ENCODE measurements at regions not wholly inside any gene's neighbourhood (a gene's known extent, or its start where the extent isn't known, plus 50 kb on each side); places are given as distances from the start of the nearest gene placed in this dataset.

DNA sequence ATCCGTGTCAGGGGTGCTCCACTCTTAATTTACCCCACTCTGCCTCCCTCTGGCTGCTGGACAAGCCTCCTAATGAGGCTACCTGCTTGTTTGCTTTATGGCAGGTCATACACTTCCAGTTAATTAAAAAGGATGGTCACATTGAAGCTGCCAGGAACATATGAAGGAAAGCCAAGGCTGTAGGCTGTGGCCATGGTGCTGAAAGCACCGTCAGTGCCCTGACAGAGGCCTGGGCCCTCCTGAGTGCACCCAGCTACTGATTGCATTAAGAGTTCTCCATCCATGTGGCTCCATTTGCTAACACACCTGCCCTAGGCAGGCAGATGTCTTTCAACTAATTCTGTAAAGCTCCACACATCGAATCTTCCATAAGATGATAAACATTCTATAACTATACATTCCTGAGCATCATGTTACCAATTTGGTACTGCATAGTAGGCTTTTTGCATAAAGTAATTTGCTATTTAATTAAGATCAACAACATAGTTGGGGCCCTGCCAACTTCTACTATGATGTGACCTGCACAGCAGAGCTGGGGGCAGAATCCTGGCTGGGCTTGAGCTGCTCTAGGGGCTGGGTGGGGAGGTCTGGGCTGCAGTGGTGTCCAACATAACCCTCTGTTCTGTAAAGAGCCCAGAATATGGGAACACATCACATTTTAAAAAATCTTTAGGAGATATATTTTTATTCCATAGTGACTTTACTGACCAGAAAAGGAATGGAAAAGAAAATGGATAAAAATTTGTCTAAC, 224.8 kb downstream of the SIPA1L2 start:
- peaks cover 0 to 3% of the 10 kb centered on the region in 2 experiments for H3K36me3 ChIP-seq (ENCODE audit: control insufficient read depth in 2 of 2, extremely low read depth in 1 of 2, insufficient read depth in 2 of 2, low read length in 2 of 2)
- DNase-seq (ENCODE audit: low read depth, low spot score) = no peak
- H3K4me2 ChIP-seq (ENCODE audit: insufficient read depth, low read length) = no peak overlapping the region
- no peak overlapping the region for H3K9ac ChIP-seq (replicated peaks; ENCODE audit: extremely low read depth, insufficient read depth, low read length)
- TF ChIP-seq JUN (IDR thresholded peaks at IDR 0.05; ENCODE audit: borderline replicate concordance, insufficient read depth, insufficient read length, low read depth) = no peak
- no peak for TF ChIP-seq GATA2 (IDR thresholded peaks at IDR 0.05; ENCODE audit: insufficient read depth, insufficient read length, low read depth, low read length)
- TF ChIP-seq POLR2AphosphoS5 (IDR thresholded peaks at IDR 0.05; ENCODE audit: insufficient read depth, low read depth, low read length) = no peak
- no peak for TF ChIP-seq POLR2A (IDR thresholded peaks at IDR 0.05; ENCODE audit: low read depth, low read length)
- no peak for TF ChIP-seq MYC (IDR thresholded peaks at IDR 0.05; ENCODE audit: low read depth, low read length)
- TF ChIP-seq CTCF (IDR thresholded peaks at IDR 0.05; ENCODE audit: extremely low read depth in 1 of 2, insufficient read depth in 1 of 2, low read depth in 1 of 2, low read length in 2 of 2) = no peak
- TF ChIP-seq, protein P1, sequence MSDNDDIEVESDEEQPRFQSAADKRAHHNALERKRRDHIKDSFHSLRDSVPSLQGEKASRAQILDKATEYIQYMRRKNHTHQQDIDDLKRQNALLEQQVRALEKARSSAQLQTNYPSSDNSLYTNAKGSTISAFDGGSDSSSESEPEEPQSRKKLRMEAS (IDR thresholded peaks at IDR 0.05; ENCODE audit: insufficient read depth, insufficient read length) = no peak
- no peak for TF ChIP-seq EZH2 (IDR thresholded peaks at IDR 0.05; ENCODE audit: borderline replicate concordance, low read depth, low read length, severe bottlenecking)
- TF ChIP-seq FOS (IDR thresholded peaks at IDR 0.05; ENCODE audit: borderline replicate concordance, insufficient read depth, low read length) = no peak
- no TSS peak for BruUV-seq (replicated peaks)
- H2AFZ ChIP-seq (ENCODE audit: low read depth, low read length) = no peak overlapping the region
- H3K27ac ChIP-seq (ENCODE audit: insufficient read depth, low read depth, low read length) = no peak overlapping the region
- no peaks in the 10 kb centered on the region for H3K27me3 ChIP-seq (ENCODE audit: control insufficient read depth in 2 of 2, insufficient read depth in 2 of 2, low read length in 2 of 2)
- ChIA-PET POLR2A (no interaction called here), CTCF (no interaction called here)
- no peaks in the 10 kb centered on the region for H3K9me3 ChIP-seq (replicated peaks; ENCODE audit: control insufficient read depth, insufficient read depth, low read length)
- no peak for FAIRE-seq
- no peaks in the 10 kb centered on the region for H3K4me1 ChIP-seq (ENCODE audit: control insufficient read depth, extremely low read depth, insufficient read depth, low read length)
- no peaks in the 10 kb centered on the region for H4K20me1 ChIP-seq (replicated peaks; ENCODE audit: control insufficient read depth, extremely low read depth, insufficient read depth, low read length)
- H3K9me1 ChIP-seq (replicated peaks; ENCODE audit: control insufficient read depth, extremely low read depth, insufficient read depth, low read length) = no peaks in the 10 kb centered on the region
- dilution Hi-C loops (cut with MboI; ENCODE audit: extremely low pct_ligation_motif_present, low sequenced_read_pairs) = no loop called here
- intact Hi-C loops (cut with micrococcal nuclease) = no loop called here
- no peak overlapping the region for H3K4me3 ChIP-seq (replicated peaks in 1 of 3; ENCODE audit: insufficient read depth in 1 of 3, low read depth in 1 of 3, low read length in 3 of 3)
- H3K79me2 ChIP-seq (ENCODE audit: control insufficient read depth, insufficient read depth, low read length) = no peaks in the 10 kb centered on the region

Data from endothelial cell of umbilical vein (primary cell).